ENCODE measurements at regions not wholly inside any gene's neighbourhood (a gene's known extent, or its start where the extent isn't known, plus 50 kb on each side); places are given as distances from the start of the nearest gene placed in this dataset.

DNA sequence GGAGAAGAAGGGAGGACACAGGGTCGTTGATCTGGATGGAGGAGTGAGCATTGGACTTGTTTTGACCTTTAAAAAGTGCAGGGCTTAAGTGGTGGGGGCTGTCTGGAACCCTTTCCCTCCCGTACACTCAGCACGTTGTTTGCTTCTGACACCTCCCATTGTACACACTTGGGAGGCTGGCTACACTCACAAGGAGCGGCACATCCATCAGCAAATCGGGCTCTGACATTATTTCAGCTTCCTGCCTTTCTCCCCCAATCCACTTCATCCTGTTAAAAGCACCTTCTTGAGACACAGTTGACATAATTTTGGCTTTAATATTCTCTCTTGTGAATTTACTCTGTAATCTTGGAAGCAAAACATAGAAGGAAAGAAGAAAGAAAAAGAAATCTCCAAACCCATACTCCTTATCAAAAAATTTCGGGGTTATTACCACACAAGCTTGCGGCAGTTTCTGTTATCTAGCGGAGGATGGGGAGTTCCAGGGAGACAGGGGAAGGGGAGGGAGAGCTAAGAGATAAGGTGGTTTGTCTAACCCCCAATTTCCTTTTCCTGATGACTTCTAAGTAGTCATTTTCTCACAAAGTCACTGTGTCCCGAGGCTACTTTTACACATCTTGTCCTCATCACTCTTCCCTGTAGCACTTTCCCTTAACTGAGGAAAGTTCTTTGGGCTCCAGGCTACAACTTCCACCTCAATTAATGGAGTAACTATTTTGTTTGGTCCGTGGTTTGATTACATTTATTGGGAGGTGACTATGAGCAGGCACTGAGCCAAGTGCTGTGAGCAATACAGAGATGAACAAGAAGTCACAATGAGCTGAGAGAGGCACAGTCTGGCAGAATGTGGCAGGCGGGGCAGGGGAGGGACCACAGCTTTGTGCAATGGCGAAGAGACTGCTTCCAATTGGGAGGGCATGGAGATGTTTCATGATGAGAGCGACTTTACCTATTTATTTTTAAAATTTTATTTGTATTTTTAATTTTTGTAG is 240.1 kb upstream of the MEX3C start:
- H3K4me3 ChIP-seq (ENCODE audit: low read length), result no peak overlapping the region
- Mint-ChIP-seq H3K27ac (no peak overlapping the region), H3K9me3 (peaks cover 0 to 7% (median 2%) of the 10 kb centered on the region in 11 donors), H3K4me1 (peaks cover 0 to 24% (median 0%) of the 10 kb centered on the region in 7 donors), H3K36me3 (peaks cover 0 to 4% (median 0%) of the 10 kb centered on the region in 5 donors), H3K27me3 (peaks cover 28 to 52% (median 46%) of the 10 kb centered on the region in 5 donors), H3K4me3 (peak overlapping the region in 1 of 10 donors; percentile 39)
- DNase-seq (no peak), ATAC-seq (peak; percentile 36)
- ChIA-PET POLR2A (no interaction called here), CTCF (no interaction called here)
- no peaks in the 10 kb centered on the region for H3K4me1 ChIP-seq (ENCODE audit: control insufficient read depth in 2 of 2, insufficient read depth in 2 of 2, low read length in 2 of 2)
- H3K27ac ChIP-seq (ENCODE audit: low read depth, low read length), result no peak overlapping the region
- intact Hi-C loops (cut with micrococcal nuclease), result no loop called here
- H3K27me3 ChIP-seq (ENCODE audit: control insufficient read depth in 2 of 2, insufficient read depth in 2 of 2, low read length in 2 of 2), result no peaks in the 10 kb centered on the region
- no peaks in the 10 kb centered on the region for H3K9me3 ChIP-seq (ENCODE audit: control insufficient read depth in 2 of 3, low read length in 3 of 3)
- H3K36me3 ChIP-seq (ENCODE audit: control insufficient read depth in 2 of 3, insufficient read depth in 3 of 3, low read length in 3 of 3), result no peaks in the 10 kb centered on the region

DNA sequence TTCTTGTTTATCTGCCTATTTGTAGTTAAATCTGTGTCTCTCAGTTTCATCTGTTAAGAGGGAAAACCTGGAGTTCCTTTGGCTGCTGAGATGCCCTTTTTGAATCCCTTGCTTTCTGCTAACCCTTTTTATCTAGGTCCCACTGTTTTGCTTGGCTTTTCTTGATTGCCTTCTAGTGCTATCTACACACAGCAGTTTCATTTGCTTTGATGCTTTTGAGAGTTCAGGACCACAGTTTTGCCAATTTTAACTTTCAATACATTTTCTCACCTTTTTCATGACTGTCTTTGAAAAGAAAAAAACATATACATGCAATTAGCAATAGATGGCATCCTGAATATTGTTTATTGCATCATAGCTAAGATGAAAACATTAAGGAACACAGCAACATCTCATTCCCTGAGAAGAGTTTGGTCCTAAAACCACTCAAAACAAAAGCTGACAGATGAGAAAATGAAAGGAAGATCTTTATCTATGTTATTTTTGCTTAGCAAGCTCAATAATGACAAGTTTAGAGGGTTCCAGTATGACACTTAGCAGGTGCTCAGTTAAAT is 241.4 kb upstream of the MEX3C start:
- H3K36me3 Mint-ChIP-seq, result peaks cover 0 to 4% (median 0%) of the 10 kb centered on the region in 5 donors
- intact Hi-C loops (cut with micrococcal nuclease), result no loop called here
- H3K27me3 Mint-ChIP-seq, result peaks cover 35 to 60% (median 45%) of the 10 kb centered on the region in 5 donors
- Histone ChIP-seq H3K36me3 (ENCODE audit: control insufficient read depth in 2 of 3, insufficient read depth in 3 of 3, low read length in 3 of 3) (no peaks in the 10 kb centered on the region), H3K27ac (ENCODE audit: low read depth, low read length) (no peak overlapping the region), H3K27me3 (ENCODE audit: control insufficient read depth in 2 of 2, insufficient read depth in 2 of 2, low read length in 2 of 2) (no peaks in the 10 kb centered on the region), H3K9me3 (ENCODE audit: control insufficient read depth in 2 of 3, low read length in 3 of 3) (no peaks in the 10 kb centered on the region), H3K4me1 (ENCODE audit: control insufficient read depth in 2 of 2, insufficient read depth in 2 of 2, low read length in 2 of 2) (no peaks in the 10 kb centered on the region), H3K4me3 (ENCODE audit: low read length) (no peak overlapping the region)
- H3K9me3 Mint-ChIP-seq, result peaks cover 0 to 9% (median 2%) of the 10 kb centered on the region in 11 donors
- no peak overlapping the region for H3K4me3 Mint-ChIP-seq
- H3K4me1 Mint-ChIP-seq, result peaks cover 0 to 24% (median 0%) of the 10 kb centered on the region in 7 donors
- CTCF ChIA-PET, result no interaction called here
- H3K27ac Mint-ChIP-seq, result no peak overlapping the region
- DNase-seq, result no peak
- POLR2A ChIA-PET, result no interaction called here
- ATAC-seq, result no peak

DNA sequence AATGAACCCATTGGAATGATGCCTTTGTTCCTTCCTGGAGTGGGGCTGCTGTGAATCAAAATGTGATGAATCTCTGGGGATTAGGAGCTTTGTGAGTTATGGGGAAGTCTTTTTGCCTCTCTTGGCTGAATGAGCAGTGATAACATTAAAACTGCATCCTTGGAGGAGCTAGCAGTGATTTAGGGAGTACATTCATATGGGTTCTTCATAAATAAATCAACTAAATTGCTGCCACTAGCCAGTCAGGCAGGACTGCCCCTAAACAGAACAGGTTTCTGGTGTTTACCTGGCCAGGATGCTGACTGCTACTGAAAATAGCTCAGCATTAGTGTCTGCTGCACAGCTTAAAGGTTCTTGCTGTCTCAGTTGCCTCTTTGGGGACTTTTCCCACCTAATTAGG is 244.5 kb upstream of the MEX3C start:
- intact Hi-C loops (cut with micrococcal nuclease), result no loop called here
- peaks cover 0 to 1% (median 0%) of the 10 kb centered on the region in 5 donors for H3K36me3 Mint-ChIP-seq
- H3K27ac ChIP-seq (ENCODE audit: low read depth, low read length), result no peak overlapping the region
- no peak overlapping the region for H3K27ac Mint-ChIP-seq
- no peaks in the 10 kb centered on the region for H3K4me1 ChIP-seq (ENCODE audit: control insufficient read depth in 2 of 2, insufficient read depth in 2 of 2, low read length in 2 of 2)
- peaks cover 0 to 20% (median 0%) of the 10 kb centered on the region in 7 donors for H3K4me1 Mint-ChIP-seq
- H3K27me3 Mint-ChIP-seq, result peaks cover 37 to 52% (median 42%) of the 10 kb centered on the region in 5 donors
- H3K36me3 ChIP-seq (ENCODE audit: control insufficient read depth in 2 of 3, insufficient read depth in 3 of 3, low read length in 3 of 3), result no peaks in the 10 kb centered on the region
- POLR2A ChIA-PET, result no interaction called here
- no peak for DNase-seq
- no peaks in the 10 kb centered on the region for H3K9me3 ChIP-seq (ENCODE audit: control insufficient read depth in 2 of 3, low read length in 3 of 3)
- no peaks in the 10 kb centered on the region for H3K27me3 ChIP-seq (ENCODE audit: control insufficient read depth in 2 of 2, insufficient read depth in 2 of 2, low read length in 2 of 2)
- no peak overlapping the region for H3K4me3 Mint-ChIP-seq
- CTCF ChIA-PET, result no interaction called here
- H3K4me3 ChIP-seq (ENCODE audit: low read length), result no peak overlapping the region
- peaks cover 0 to 7% (median 0%) of the 10 kb centered on the region in 11 donors for H3K9me3 Mint-ChIP-seq
- ATAC-seq, result no peak

DNA sequence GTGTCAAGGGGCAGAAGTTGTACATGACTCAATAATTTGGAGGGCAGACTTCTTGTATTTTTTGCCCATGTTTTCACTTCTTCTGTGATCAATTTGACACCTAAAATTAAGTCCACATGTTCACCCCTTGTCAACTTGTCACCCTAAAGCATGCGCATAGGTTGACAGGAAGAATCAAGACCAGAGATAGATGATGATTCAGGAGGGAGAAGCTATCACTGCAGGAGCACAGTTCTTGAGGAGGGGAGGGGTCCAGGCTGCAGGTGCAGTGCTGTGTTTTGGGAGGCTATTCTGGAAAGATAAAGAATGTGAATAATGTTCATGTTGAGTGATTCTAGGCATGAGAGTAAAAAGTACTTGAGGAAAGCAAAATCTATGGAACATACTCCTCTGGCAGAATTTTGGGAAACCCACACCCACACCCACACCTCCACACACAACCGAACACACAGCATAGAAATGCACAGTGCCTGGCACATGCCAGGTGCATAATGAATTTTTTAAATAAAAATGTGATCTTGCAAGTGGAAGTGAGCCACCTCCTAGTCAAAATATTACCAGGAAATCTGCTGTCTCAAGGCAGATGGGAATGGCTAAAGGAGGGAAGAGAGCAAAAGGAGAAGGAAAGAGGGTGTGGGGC is 249.2 kb upstream of the MEX3C start:
- Histone ChIP-seq H3K27me3 (ENCODE audit: control insufficient read depth in 2 of 2, insufficient read depth in 2 of 2, low read length in 2 of 2) (no peaks in the 10 kb centered on the region), H3K9me3 (ENCODE audit: control insufficient read depth in 2 of 3, low read length in 3 of 3) (no peaks in the 10 kb centered on the region), H3K4me3 (ENCODE audit: low read length) (no peak overlapping the region), H3K36me3 (ENCODE audit: control insufficient read depth in 2 of 3, insufficient read depth in 3 of 3, low read length in 3 of 3) (no peaks in the 10 kb centered on the region), H3K27ac (ENCODE audit: low read depth, low read length) (no peak overlapping the region), H3K4me1 (ENCODE audit: control insufficient read depth in 2 of 2, insufficient read depth in 2 of 2, low read length in 2 of 2) (no peaks in the 10 kb centered on the region)
- Mint-ChIP-seq H3K4me1 (no peaks in the 10 kb centered on the region), H3K4me3 (no peak overlapping the region), H3K9me3 (peaks cover 0 to 5% (median 0%) of the 10 kb centered on the region in 11 donors), H3K27ac (no peak overlapping the region), H3K27me3 (peaks cover 18 to 41% (median 28%) of the 10 kb centered on the region in 5 donors), H3K36me3 (no peaks in the 10 kb centered on the region)
- DNase-seq (no peak), ATAC-seq (no peak)
- POLR2A ChIA-PET, result no interaction called here
- intact Hi-C loops (cut with micrococcal nuclease), result no loop called here
- CTCF ChIA-PET, result no interaction called here

DNA sequence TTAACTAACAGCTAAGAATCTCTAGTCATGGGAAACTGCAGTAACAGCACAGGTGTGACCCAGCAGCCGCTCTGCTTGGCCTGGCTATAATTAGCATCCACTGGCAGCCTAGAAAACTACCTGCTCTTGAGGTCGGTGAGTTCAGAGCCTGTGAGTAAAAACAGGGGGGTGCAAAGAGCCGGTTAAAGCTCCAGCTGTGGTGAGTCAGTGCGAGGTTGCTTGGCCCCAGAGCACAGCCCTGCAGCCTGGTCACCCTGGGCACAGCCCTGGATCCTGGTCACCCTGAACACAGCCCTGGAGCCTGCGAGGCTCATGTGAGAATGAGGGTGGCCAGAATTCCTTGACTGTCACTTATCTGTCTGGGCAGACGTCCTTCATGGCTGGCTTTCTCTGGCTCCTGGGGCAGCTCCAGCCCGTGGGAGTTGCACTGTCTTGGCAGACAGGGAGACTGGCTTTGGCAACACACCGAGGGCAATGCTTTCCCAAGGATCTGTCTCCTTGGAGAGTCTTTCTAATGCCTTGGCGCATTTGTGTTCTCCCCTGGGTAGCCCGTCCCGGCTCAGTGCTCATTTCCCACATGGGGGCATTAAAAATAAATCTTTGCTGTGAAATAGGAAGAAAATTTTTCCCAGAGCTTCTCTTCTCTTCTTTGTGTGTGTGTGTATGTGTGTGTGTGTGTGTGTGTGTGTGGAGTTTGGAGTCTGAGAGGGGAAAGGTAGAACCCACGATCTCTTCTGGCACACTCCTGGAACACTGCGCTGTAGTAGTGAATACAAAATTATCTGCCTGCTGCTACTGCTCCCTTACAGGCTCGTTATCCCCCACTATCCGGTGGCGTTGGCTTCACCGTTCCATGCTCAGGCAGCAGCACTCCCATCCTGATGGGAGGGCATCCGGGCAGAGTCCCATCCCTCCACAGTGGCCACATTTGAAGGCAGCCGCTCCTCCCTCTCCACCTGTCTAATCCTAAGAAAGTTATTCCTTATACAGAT is 250.2 kb upstream of the MEX3C start:
- Histone ChIP-seq H3K36me3 (ENCODE audit: control insufficient read depth in 2 of 3, insufficient read depth in 3 of 3, low read length in 3 of 3) (no peaks in the 10 kb centered on the region), H3K27me3 (ENCODE audit: control insufficient read depth in 2 of 2, insufficient read depth in 2 of 2, low read length in 2 of 2) (no peaks in the 10 kb centered on the region), H3K4me3 (ENCODE audit: low read length) (no peak overlapping the region), H3K9me3 (ENCODE audit: control insufficient read depth in 2 of 3, low read length in 3 of 3) (no peaks in the 10 kb centered on the region), H3K27ac (ENCODE audit: low read depth, low read length) (no peak overlapping the region), H3K4me1 (ENCODE audit: control insufficient read depth in 2 of 2, insufficient read depth in 2 of 2, low read length in 2 of 2) (no peaks in the 10 kb centered on the region)
- ChIA-PET CTCF (no interaction called here), POLR2A (no interaction called here)
- H3K9me3 Mint-ChIP-seq, result peaks cover 0 to 5% (median 0%) of the 10 kb centered on the region in 11 donors
- intact Hi-C loops (cut with micrococcal nuclease), result no loop called here
- ATAC-seq (no peak), DNase-seq (no peak)
- peaks cover 13 to 34% (median 27%) of the 10 kb centered on the region in 5 donors for H3K27me3 Mint-ChIP-seq
- H3K4me1 Mint-ChIP-seq, result no peaks in the 10 kb centered on the region
- no peaks in the 10 kb centered on the region for H3K36me3 Mint-ChIP-seq
- no peak overlapping the region for H3K27ac Mint-ChIP-seq
- no peak overlapping the region for H3K4me3 Mint-ChIP-seq

DNA sequence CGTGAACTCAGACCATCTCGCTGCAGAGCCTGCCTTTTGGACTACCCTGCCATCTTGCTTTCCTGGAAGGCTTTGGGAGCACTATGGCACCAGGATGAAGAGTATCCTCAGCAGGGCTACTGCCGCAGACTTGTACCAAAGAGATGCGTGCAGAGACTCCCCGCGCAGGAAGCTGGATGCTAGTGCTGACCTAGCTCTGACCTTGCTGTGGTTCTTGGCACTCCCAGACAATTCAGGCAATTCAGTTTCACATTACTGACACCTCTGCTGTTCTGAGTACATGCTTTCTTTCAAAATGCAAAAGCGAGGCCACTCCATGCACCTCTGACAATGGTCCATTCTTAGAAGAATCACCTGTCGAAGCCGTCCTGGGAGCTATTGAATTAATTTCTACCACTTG is 251.5 kb upstream of the MEX3C start:
- Mint-ChIP-seq H3K27ac (no peak overlapping the region), H3K9me3 (peaks cover 0 to 3% (median 0%) of the 10 kb centered on the region in 11 donors), H3K27me3 (peaks cover 6 to 25% (median 20%) of the 10 kb centered on the region in 5 donors), H3K4me1 (no peaks in the 10 kb centered on the region), H3K36me3 (no peaks in the 10 kb centered on the region), H3K4me3 (no peak overlapping the region)
- DNase-seq, result no peak
- Histone ChIP-seq H3K9me3 (ENCODE audit: control insufficient read depth in 2 of 3, low read length in 3 of 3) (no peaks in the 10 kb centered on the region), H3K4me1 (ENCODE audit: control insufficient read depth in 2 of 2, insufficient read depth in 2 of 2, low read length in 2 of 2) (no peaks in the 10 kb centered on the region), H3K27ac (ENCODE audit: low read depth, low read length) (no peak overlapping the region), H3K27me3 (ENCODE audit: control insufficient read depth in 2 of 2, insufficient read depth in 2 of 2, low read length in 2 of 2) (no peaks in the 10 kb centered on the region), H3K4me3 (ENCODE audit: low read length) (no peak overlapping the region), H3K36me3 (ENCODE audit: control insufficient read depth in 2 of 3, insufficient read depth in 3 of 3, low read length in 3 of 3) (no peaks in the 10 kb centered on the region)
- ChIA-PET CTCF (no interaction called here), POLR2A (no interaction called here)
- intact Hi-C loops (cut with micrococcal nuclease), result no loop called here
- no peak for ATAC-seq
